ENCODE measurements at regions not wholly inside any gene's neighbourhood (a gene's known extent, or its start where the extent isn't known, plus 50 kb on each side); places are given as distances from the start of the nearest gene placed in this dataset.

GRCh38 chr13:31649766-31650165, 89.6 kb upstream of the RXFP2 start:
- DNase-seq (ENCODE audit: extremely low read depth, low read depth), result no peak
- no peak for TF ChIP-seq CTCF (IDR thresholded peaks at IDR 0.05; ENCODE audit: low read depth, low read length)

- DNase-seq (ENCODE audit: extremely low read depth, low read depth), result no peak
- no peak for TF ChIP-seq CTCF (IDR thresholded peaks at IDR 0.05; ENCODE audit: low read depth, low read length)
Observed at GRCh38 chr13:31653730-31654129, 85.6 kb upstream of the RXFP2 start.

GRCh38 chr13:31663880-31664585, 75.3 kb upstream of the RXFP2 start:
- no peak for DNase-seq (ENCODE audit: extremely low read depth, low read depth)
- no peak for TF ChIP-seq CTCF (IDR thresholded peaks at IDR 0.05; ENCODE audit: low read depth, low read length)

GRCh38 chr13:31670831-31671617, 68.3 kb upstream of the RXFP2 start:
- DNase-seq (ENCODE audit: extremely low read depth, low read depth), result no peak

GRCh38 chr13:31674051-31674450, 65.3 kb upstream of the RXFP2 start:
- no peak for DNase-seq (ENCODE audit: extremely low read depth, low read depth)
- TF ChIP-seq CTCF (IDR thresholded peaks at IDR 0.05; ENCODE audit: low read depth, low read length), result no peak

More at GRCh38 chr13:31670831-31671617, 68.3 kb upstream of the RXFP2 start:
- no peak for TF ChIP-seq CTCF (IDR thresholded peaks at IDR 0.05; ENCODE audit: low read depth, low read length)

GRCh38 chr13:31675440-31675953, 63.8 kb upstream of the RXFP2 start:
- DNase-seq (ENCODE audit: extremely low read depth, low read depth), result no peak
- TF ChIP-seq CTCF (IDR thresholded peaks at IDR 0.05; ENCODE audit: low read depth, low read length), result no peak

- TF ChIP-seq CTCF (IDR thresholded peaks at IDR 0.05; ENCODE audit: low read depth, low read length), result no peak
- DNase-seq (ENCODE audit: extremely low read depth, low read depth), result no peak
Observed at GRCh38 chr13:31681133-31681532, 58.2 kb upstream of the RXFP2 start.

All from AG09319 (cell line).